Keratinocyte (primary cell): ENCODE measurements at regions not wholly inside any gene's neighbourhood (a gene's known extent, or its start where the extent isn't known, plus 50 kb on each side); places are given as distances from the start of the nearest gene placed in this dataset.

ENCODE experiments used
- EZH2 ChIP-seq: IDR thresholded peaks from one replicate; pipeline ENCODE4 v1.6.1; 2012; ENCODE audit warnings: inconsistent platforms, mild to moderate bottlenecking, low read length, moderate library complexity
- TF ChIP-seq, protein P1 (sequence below), 3 experiments: IDR thresholded peaks in 1 of 3; conservative IDR thresholded peaks in 1 of 3; optimal IDR thresholded peaks in 1 of 3; 2 replicates in 2 of 3; 3 replicates in 1 of 3; pipeline versions ENCODE3 to v1.5.1; 2011; ENCODE audit warnings: low read length in 3 of 3, mild to moderate bottlenecking in 3 of 3, moderate library complexity in 2 of 3, control low read depth in 1 of 3, inconsistent platforms in 1 of 3; ENCODE audit not compliant: insufficient read depth in 2 of 3; ENCODE audit errors: extremely low read depth in 1 of 3

DNA sequence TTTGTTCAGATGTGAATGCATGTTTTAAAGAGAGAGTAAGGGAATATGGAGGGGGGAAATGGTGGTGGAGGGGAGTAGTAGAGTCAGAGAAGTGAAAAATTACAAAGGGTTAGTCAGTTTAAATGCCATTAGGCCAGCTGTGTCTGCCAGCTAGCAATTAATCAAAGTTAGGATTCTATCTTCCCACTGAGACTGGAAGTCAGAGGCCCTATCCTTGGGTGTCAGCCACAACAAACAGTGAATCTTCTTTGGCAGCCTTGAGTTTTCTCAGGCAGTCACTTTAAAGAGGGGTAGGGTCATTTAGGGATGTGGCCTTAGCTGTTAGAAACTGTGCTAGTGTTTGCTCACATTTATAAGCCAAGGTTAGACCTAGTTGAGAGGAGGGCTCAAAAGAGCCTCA, 120.5 kb upstream of the BTBD3 start:
- TF ChIP-seq, protein P1, sequence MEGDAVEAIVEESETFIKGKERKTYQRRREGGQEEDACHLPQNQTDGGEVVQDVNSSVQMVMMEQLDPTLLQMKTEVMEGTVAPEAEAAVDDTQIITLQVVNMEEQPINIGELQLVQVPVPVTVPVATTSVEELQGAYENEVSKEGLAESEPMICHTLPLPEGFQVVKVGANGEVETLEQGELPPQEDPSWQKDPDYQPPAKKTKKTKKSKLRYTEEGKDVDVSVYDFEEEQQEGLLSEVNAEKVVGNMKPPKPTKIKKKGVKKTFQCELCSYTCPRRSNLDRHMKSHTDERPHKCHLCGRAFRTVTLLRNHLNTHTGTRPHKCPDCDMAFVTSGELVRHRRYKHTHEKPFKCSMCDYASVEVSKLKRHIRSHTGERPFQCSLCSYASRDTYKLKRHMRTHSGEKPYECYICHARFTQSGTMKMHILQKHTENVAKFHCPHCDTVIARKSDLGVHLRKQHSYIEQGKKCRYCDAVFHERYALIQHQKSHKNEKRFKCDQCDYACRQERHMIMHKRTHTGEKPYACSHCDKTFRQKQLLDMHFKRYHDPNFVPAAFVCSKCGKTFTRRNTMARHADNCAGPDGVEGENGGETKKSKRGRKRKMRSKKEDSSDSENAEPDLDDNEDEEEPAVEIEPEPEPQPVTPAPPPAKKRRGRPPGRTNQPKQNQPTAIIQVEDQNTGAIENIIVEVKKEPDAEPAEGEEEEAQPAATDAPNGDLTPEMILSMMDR (optimal IDR thresholded peaks at IDR 0.05 in 1 of 3, IDR thresholded peaks at IDR 0.05 in 1 of 3, conservative IDR thresholded peaks at IDR 0.05 in 1 of 3; ENCODE audit: extremely low read depth in 1 of 3, insufficient read depth in 2 of 3, low read length in 3 of 3), result no peak
- TF ChIP-seq EZH2, result no peak
